ENCODE measurements at regions not wholly inside any gene's neighbourhood (a gene's known extent, or its start where the extent isn't known, plus 50 kb on each side); places are given as distances from the start of the nearest gene placed in this dataset.

DNA sequence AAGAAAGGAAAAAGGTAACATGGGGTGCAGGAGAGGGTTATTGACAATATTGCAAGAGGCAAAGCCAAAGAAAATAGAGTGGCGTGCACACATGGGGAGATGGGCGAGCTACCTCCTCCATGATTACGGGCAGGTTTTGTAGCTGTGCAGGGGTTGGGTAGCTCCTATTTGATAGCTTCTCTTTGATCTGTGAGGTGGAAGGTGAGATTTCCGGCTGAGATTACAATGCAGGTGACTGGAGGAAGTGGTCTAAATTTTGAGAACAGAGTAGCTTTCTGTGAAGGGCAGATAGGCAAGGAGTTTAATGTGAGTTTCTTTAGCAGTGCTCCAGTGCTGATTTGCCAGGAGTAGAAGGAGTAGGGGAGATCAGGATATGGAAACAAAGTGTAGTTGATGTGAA is 263.4 kb downstream of the PLA2G4A start:
- WGBS = 80% methylated on average over 4 of the region's 4 CpGs
- H3K36me3 ChIP-seq (ENCODE audit: control insufficient read depth in 4 of 4, insufficient read depth in 3 of 4, low read depth in 1 of 4, low read length in 3 of 4) = no peaks in the 10 kb centered on the region
- H3K27ac ChIP-seq (ENCODE audit: low read depth in 1 of 2, low read length in 2 of 2) = no peak overlapping the region
- no peak for TF ChIP-seq HNF4A (conservative IDR thresholded peaks at IDR 0.05)
- TF ChIP-seq, protein P1, sequence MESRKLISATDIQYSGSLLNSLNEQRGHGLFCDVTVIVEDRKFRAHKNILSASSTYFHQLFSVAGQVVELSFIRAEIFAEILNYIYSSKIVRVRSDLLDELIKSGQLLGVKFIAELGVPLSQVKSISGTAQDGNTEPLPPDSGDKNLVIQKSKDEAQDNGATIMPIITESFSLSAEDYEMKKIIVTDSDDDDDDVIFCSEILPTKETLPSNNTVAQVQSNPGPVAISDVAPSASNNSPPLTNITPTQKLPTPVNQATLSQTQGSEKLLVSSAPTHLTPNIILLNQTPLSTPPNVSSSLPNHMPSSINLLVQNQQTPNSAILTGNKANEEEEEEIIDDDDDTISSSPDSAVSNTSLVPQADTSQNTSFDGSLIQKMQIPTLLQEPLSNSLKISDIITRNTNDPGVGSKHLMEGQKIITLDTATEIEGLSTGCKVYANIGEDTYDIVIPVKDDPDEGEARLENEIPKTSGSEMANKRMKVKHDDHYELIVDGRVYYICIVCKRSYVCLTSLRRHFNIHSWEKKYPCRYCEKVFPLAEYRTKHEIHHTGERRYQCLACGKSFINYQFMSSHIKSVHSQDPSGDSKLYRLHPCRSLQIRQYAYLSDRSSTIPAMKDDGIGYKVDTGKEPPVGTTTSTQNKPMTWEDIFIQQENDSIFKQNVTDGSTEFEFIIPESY (IDR thresholded peaks at IDR 0.05) = no peak
- no peak overlapping the region for H3K9ac ChIP-seq (ENCODE audit: low read depth in 1 of 2, low read length in 2 of 2)
- peaks cover 0 to 3% (median 0%) of the 10 kb centered on the region in 4 donors for H3K9me3 ChIP-seq (ENCODE audit: control insufficient read depth in 4 of 4, low read length in 3 of 4)
- no peak for DNase-seq (ENCODE audit: low spot score)
- H3K4me1 ChIP-seq (ENCODE audit: control insufficient read depth in 4 of 4, insufficient read depth in 4 of 4, low read length in 3 of 4) = no peaks in the 10 kb centered on the region
- no peaks in the 10 kb centered on the region for H3K27me3 ChIP-seq (ENCODE audit: control insufficient read depth in 4 of 4, insufficient read depth in 4 of 4, low read length in 3 of 4)
- no peak overlapping the region for H3K4me3 ChIP-seq (ENCODE audit: low read depth in 1 of 3, low read length in 3 of 3)

DNA sequence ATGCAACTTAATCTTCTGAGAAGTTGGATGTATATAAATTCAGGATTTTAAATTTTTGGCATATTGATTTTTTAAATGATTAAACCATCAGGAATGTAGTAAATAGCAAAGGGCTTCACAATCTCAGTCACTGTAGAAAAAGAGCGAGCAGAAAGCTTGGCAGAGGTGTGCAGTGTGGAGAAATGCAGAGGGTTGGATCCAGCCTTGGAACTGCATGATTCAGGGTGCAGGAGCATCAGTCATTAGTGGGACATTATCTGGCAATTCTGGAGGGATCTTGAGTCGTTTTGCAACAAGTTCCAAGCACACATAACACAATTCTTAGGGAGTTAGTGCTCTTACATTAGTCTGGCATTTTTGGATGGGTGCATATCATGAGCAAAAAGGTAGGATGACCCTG is 267.9 kb downstream of the PLA2G4A start:
- no peaks in the 10 kb centered on the region for H3K9me3 ChIP-seq (ENCODE audit: control insufficient read depth in 4 of 4, low read length in 3 of 4)
- 41% methylated on average over 2 of the region's 2 CpGs for WGBS
- no peak for TF ChIP-seq HNF4A (conservative IDR thresholded peaks at IDR 0.05)
- TF ChIP-seq FOXA2 (IDR thresholded peaks at IDR 0.05) = no peak
- TF ChIP-seq, protein P2, sequence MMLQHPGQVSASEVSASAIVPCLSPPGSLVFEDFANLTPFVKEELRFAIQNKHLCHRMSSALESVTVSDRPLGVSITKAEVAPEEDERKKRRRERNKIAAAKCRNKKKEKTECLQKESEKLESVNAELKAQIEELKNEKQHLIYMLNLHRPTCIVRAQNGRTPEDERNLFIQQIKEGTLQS (IDR thresholded peaks at IDR 0.05) = no peak
- no peak for TF ChIP-seq REST (IDR thresholded peaks at IDR 0.05)
- no peak for TF ChIP-seq RXRA (IDR thresholded peaks at IDR 0.05)
- TF ChIP-seq GABPA (IDR thresholded peaks at IDR 0.05 in 1 of 2, conservative IDR thresholded peaks at IDR 0.05 in 1 of 2) = no peak
- no peak for TF ChIP-seq FOXA1 (IDR thresholded peaks at IDR 0.05)
- no peak for TF ChIP-seq SP1 (IDR thresholded peaks at IDR 0.05)
- no peak for TF ChIP-seq CTCF (IDR thresholded peaks at IDR 0.05; ENCODE audit: low read depth, low read length, missing input control)
- TF ChIP-seq EGR1 (IDR thresholded peaks at IDR 0.05; ENCODE audit: low read depth in 2 of 2) = no peak
- TF ChIP-seq, protein P1 (IDR thresholded peaks at IDR 0.05) = no peak
- no peak for TF ChIP-seq RAD21 (IDR thresholded peaks at IDR 0.05)
- TF ChIP-seq JUND (IDR thresholded peaks at IDR 0.05) = no peak
- no peak for TF ChIP-seq TAF1 (conservative IDR thresholded peaks at IDR 0.05)
- TF ChIP-seq YY1 (IDR thresholded peaks at IDR 0.05) = no peak
- no peak for TF ChIP-seq NR2F2 (IDR thresholded peaks at IDR 0.05)
- TF ChIP-seq, protein P3, sequence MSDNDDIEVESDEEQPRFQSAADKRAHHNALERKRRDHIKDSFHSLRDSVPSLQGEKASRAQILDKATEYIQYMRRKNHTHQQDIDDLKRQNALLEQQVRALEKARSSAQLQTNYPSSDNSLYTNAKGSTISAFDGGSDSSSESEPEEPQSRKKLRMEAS (IDR thresholded peaks at IDR 0.05) = no peak
- no peak overlapping the region for H3K27ac ChIP-seq (ENCODE audit: low read depth in 1 of 2, low read length in 2 of 2)
- DNase-seq (ENCODE audit: low spot score) = no peak
- H3K9ac ChIP-seq (ENCODE audit: low read depth in 1 of 2, low read length in 2 of 2) = no peak overlapping the region
- no peaks in the 10 kb centered on the region for H3K36me3 ChIP-seq (ENCODE audit: control insufficient read depth in 4 of 4, insufficient read depth in 3 of 4, low read depth in 1 of 4, low read length in 3 of 4)
- no peaks in the 10 kb centered on the region for H3K27me3 ChIP-seq (ENCODE audit: control insufficient read depth in 4 of 4, insufficient read depth in 4 of 4, low read length in 3 of 4)
- no peak overlapping the region for H3K4me3 ChIP-seq (ENCODE audit: low read depth in 1 of 3, low read length in 3 of 3)
- no peaks in the 10 kb centered on the region for H3K4me1 ChIP-seq (ENCODE audit: control insufficient read depth in 4 of 4, insufficient read depth in 4 of 4, low read length in 3 of 4)

Measured in liver (tissue), 8 donors.